Endothelial cell of umbilical vein (primary cell): ENCODE measurements at regions not wholly inside any gene's neighbourhood (a gene's known extent, or its start where the extent isn't known, plus 50 kb on each side); places are given as distances from the start of the nearest gene placed in this dataset.

ENCODE experiments used
- BruUV-seq: library from RNA; stranded (reverse); fragments of 400-500 nt; replicated peaks from 2 replicates; lab custom pipeline; 2021; lab: Mats Ljungman, UMichigan
- CTCF ChIA-PET: fragments of 300-600, 350-600 bp; sonication (Branson Sonifier 250); formaldehyde crosslinking; loops from one replicate; lab custom pipeline; 2021; ENCODE audit warnings: antibody characterized with exemption, inconsistent platforms; lab: Charles Lee
- POLR2A ChIA-PET: fragments of 300-600, 350-600 bp; sonication (Branson Sonifier 250); formaldehyde crosslinking; loops from one replicate; lab custom pipeline; 2021; ENCODE audit warnings: antibody characterized with exemption, inconsistent platforms; lab: Charles Lee
- DNase-seq: peaks from one replicate; pipeline ENCODE4 v3.0.0-alpha.2; 2011; ENCODE audit warnings: low read depth, low spot score
- FAIRE-seq: peaks from 2 replicates; lab custom pipeline; 2011; peaks lifted over from hg19 to GRCh38; lab: Jason Lieb, UNC
- H2AFZ ChIP-seq: 2 replicates; pipeline ENCODE4 v1.6.0; 2012; ENCODE audit warnings: low read depth, low read length, control low read depth, inconsistent platforms
- H3K27ac ChIP-seq: 2 replicates; pipeline ENCODE4 v1.5.1; 2011; ENCODE audit warnings: low read depth, mild to moderate bottlenecking, control low read depth, low read length, moderate library complexity; ENCODE audit not compliant: insufficient read depth
- H3K27me3 ChIP-seq, 2 experiments: 2 replicates each; pipeline versions ENCODE4 v1.6.0 to v1.6.1; 2011; ENCODE audit warnings: low read length in 2 of 2, mixed read lengths in 1 of 2; ENCODE audit not compliant: control insufficient read depth in 2 of 2, insufficient read depth in 2 of 2
- H3K36me3 ChIP-seq, 2 experiments: 2 replicates in 1 of 2; 3 replicates in 1 of 2; pipeline ENCODE4 v1.5.1; 2011; ENCODE audit warnings: low read length in 2 of 2, mild to moderate bottlenecking in 1 of 2, moderate library complexity in 1 of 2; ENCODE audit not compliant: control insufficient read depth in 2 of 2, insufficient read depth in 2 of 2; ENCODE audit errors: extremely low read depth in 1 of 2
- H3K4me1 ChIP-seq: 3 replicates; pipeline ENCODE4 v1.5.1; 2011; ENCODE audit warnings: mild to moderate bottlenecking, low read length; ENCODE audit not compliant: control insufficient read depth, insufficient read depth; ENCODE audit errors: extremely low read depth
- H3K4me2 ChIP-seq: 2 replicates; pipeline ENCODE4 v1.6.1; 2011; ENCODE audit warnings: low read length, control low read depth, mixed read lengths; ENCODE audit not compliant: insufficient read depth
- H3K4me3 ChIP-seq, 3 experiments: fragments of 200-600 bp in 1 of 3; sonication (generic), shearing (Covaris generic) in 1 of 3; replicated peaks in 1 of 3; 2 replicates each; pipeline ENCODE4 v1.5.1; 2011 to 2016; ENCODE audit warnings: control low read depth in 3 of 3, low read length in 3 of 3, mild to moderate bottlenecking in 2 of 3, inconsistent platforms in 1 of 3, low read depth in 1 of 3, moderate library complexity in 1 of 3; ENCODE audit not compliant: insufficient read depth in 1 of 3
- H3K79me2 ChIP-seq: 2 replicates; pipeline ENCODE4 v1.6.0; 2012; ENCODE audit warnings: low read length, inconsistent platforms; ENCODE audit not compliant: control insufficient read depth, insufficient read depth
- H3K9ac ChIP-seq: replicated peaks from 2 replicates; pipeline ENCODE3; 2011; ENCODE audit warnings: low read length, control low read depth; ENCODE audit not compliant: insufficient read depth; ENCODE audit errors: extremely low read depth
- H3K9me1 ChIP-seq: replicated peaks from 3 replicates; pipeline ENCODE4 v1.6.0; 2011; ENCODE audit warnings: mild to moderate bottlenecking, low read length; ENCODE audit not compliant: control insufficient read depth, insufficient read depth; ENCODE audit errors: extremely low read depth
- H3K9me3 ChIP-seq: replicated peaks from 2 replicates; pipeline ENCODE4 v1.5.1; 2012; ENCODE audit warnings: low read length, inconsistent platforms; ENCODE audit not compliant: control insufficient read depth, insufficient read depth
- H4K20me1 ChIP-seq: replicated peaks from 2 replicates; pipeline ENCODE3; 2011; ENCODE audit warnings: mild to moderate bottlenecking, low read length; ENCODE audit not compliant: control insufficient read depth, insufficient read depth; ENCODE audit errors: extremely low read depth
- EZH2 ChIP-seq: IDR thresholded peaks from 2 replicates; pipeline ENCODE4 v1.6.1; 2012; ENCODE audit warnings: borderline replicate concordance, low read depth, mild to moderate bottlenecking, moderate library complexity, low read length, inconsistent platforms; ENCODE audit not compliant: severe bottlenecking
- FOS ChIP-seq: IDR thresholded peaks from 2 replicates; pipeline ENCODE4 v1.6.1; 2011; ENCODE audit warnings: mild to moderate bottlenecking, low read length, moderate library complexity, borderline replicate concordance; ENCODE audit not compliant: insufficient read depth
- GATA2 ChIP-seq: IDR thresholded peaks from 2 replicates; pipeline ENCODE4 v1.7.0; 2011; ENCODE audit warnings: low read depth, mild to moderate bottlenecking, moderate library complexity, mixed read lengths, low read length; ENCODE audit not compliant: insufficient read length, insufficient read depth
- JUN ChIP-seq: IDR thresholded peaks from 2 replicates; pipeline ENCODE4 v1.6.1; 2011; ENCODE audit warnings: borderline replicate concordance, low read depth; ENCODE audit not compliant: insufficient read length, insufficient read depth
- MYC ChIP-seq: IDR thresholded peaks from one replicate; pipeline ENCODE4 v1.6.1; 2011; ENCODE audit warnings: mild to moderate bottlenecking, low read depth, low read length
- POLR2A ChIP-seq: IDR thresholded peaks from 2 replicates; pipeline ENCODE4 v1.6.1; 2012; ENCODE audit warnings: low read depth, mild to moderate bottlenecking, control low read depth, low read length
- POLR2AphosphoS5 ChIP-seq: IDR thresholded peaks from 2 replicates; pipeline ENCODE4 v1.6.1; 2012; ENCODE audit warnings: low read depth, mild to moderate bottlenecking, control low read depth, low read length, moderate library complexity; ENCODE audit not compliant: insufficient read depth
- dilution Hi-C: fragments of 300-500 bp; cut with MboI; formaldehyde crosslinking; loops from one replicate; pipeline ENCODE4 v1.15.0; 2019; ENCODE audit warnings: low sequenced_read_pairs; ENCODE audit not compliant: extremely low pct_ligation_motif_present
- intact Hi-C: fragments of 100-400 bp; cut with micrococcal nuclease; formaldehyde crosslinking; loops from one replicate; pipeline ENCODE4 v1.10.0; 2022
- TF ChIP-seq, protein P1 (sequence below): IDR thresholded peaks from 2 replicates; pipeline ENCODE4 v1.6.1; 2011; ENCODE audit not compliant: insufficient read depth, insufficient read length
- TF ChIP-seq, protein P2 (sequence below), 2 donors: IDR thresholded peaks; 1 replicate in 1 of 2; 2 replicates in 1 of 2; pipeline ENCODE4 v1.5.1; 2011; ENCODE audit warnings: low read length in 2 of 2, mild to moderate bottlenecking in 2 of 2, moderate library complexity in 2 of 2, control low read depth in 1 of 2, inconsistent platforms in 1 of 2, low read depth in 1 of 2; ENCODE audit not compliant: insufficient read depth in 1 of 2; ENCODE audit errors: extremely low read depth in 1 of 2

DNA sequence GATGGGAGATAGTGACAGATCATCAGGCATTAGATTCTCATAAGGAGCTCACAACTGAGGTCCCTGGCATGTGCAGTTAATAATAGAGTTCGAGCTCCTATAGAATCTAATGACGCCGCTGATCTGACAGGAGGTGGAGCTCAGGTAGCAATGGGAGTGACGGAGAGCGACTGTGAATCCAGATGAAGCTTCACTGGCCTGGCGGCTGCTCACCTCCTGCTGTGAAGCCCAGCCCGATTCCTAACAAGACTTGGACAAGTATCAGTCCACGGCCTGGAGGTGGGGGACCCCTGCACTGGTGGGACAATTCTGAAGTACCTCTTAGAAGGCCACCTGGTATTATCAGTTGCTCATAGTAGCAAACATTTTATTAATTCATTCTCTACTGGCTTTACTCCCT is 377.9 kb upstream of the ITGA1 start:
- ChIA-PET CTCF (no interaction called here), POLR2A (no interaction called here)
- Histone ChIP-seq H3K4me3 (no peak overlapping the region), H3K9me3 (no peaks in the 10 kb centered on the region), H3K36me3 (no peaks in the 10 kb centered on the region), H2AFZ (no peak overlapping the region), H3K27me3 (no peaks in the 10 kb centered on the region), H3K27ac (no peak overlapping the region), H3K4me1 (no peaks in the 10 kb centered on the region), H3K9me1 (no peaks in the 10 kb centered on the region), H3K79me2 (no peaks in the 10 kb centered on the region), H3K4me2 (no peak overlapping the region), H4K20me1 (no peaks in the 10 kb centered on the region), H3K9ac (no peak overlapping the region)
- intact Hi-C loops (no loop called here), dilution Hi-C loops (no loop called here)
- FAIRE-seq (no peak), DNase-seq (no peak)
- TF ChIP-seq FOS (no peak), GATA2 (no peak), MYC (no peak), JUN (no peak), POLR2A (no peak), EZH2 (no peak), POLR2AphosphoS5 (no peak)
- TF ChIP-seq, protein P1, sequence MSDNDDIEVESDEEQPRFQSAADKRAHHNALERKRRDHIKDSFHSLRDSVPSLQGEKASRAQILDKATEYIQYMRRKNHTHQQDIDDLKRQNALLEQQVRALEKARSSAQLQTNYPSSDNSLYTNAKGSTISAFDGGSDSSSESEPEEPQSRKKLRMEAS: no peak
- TF ChIP-seq, protein P2, sequence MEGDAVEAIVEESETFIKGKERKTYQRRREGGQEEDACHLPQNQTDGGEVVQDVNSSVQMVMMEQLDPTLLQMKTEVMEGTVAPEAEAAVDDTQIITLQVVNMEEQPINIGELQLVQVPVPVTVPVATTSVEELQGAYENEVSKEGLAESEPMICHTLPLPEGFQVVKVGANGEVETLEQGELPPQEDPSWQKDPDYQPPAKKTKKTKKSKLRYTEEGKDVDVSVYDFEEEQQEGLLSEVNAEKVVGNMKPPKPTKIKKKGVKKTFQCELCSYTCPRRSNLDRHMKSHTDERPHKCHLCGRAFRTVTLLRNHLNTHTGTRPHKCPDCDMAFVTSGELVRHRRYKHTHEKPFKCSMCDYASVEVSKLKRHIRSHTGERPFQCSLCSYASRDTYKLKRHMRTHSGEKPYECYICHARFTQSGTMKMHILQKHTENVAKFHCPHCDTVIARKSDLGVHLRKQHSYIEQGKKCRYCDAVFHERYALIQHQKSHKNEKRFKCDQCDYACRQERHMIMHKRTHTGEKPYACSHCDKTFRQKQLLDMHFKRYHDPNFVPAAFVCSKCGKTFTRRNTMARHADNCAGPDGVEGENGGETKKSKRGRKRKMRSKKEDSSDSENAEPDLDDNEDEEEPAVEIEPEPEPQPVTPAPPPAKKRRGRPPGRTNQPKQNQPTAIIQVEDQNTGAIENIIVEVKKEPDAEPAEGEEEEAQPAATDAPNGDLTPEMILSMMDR (IDR thresholded peaks at IDR 0.05; ENCODE audit: extremely low read depth in 1 of 2, insufficient read depth in 1 of 2, low read depth in 1 of 2, low read length in 2 of 2): no peak
- no TSS peak for BruUV-seq
